Loucy (cell line): ENCODE measurements at regions not wholly inside any gene's neighbourhood (a gene's known extent, or its start where the extent isn't known, plus 50 kb on each side); places are given as distances from the start of the nearest gene placed in this dataset.

Experiments used
- EZH2phosphoT487 ChIP-seq: fragments of 200-600 bp; IDR thresholded peaks from 2 replicates; pipeline ENCODE4 v1.6.1; 2018; ENCODE audit warnings: antibody characterized with exemption, mild to moderate bottlenecking, moderate library complexity, borderline replicate concordance
- TF ChIP-seq, protein P1 (sequence below): fragments of 200-600 bp; sonication (generic); conservative IDR thresholded peaks from 2 replicates; pipeline ENCODE4 v1.5.1; 2014; ENCODE audit warnings: mild to moderate bottlenecking, antibody characterized with exemption, low read length

DNA sequence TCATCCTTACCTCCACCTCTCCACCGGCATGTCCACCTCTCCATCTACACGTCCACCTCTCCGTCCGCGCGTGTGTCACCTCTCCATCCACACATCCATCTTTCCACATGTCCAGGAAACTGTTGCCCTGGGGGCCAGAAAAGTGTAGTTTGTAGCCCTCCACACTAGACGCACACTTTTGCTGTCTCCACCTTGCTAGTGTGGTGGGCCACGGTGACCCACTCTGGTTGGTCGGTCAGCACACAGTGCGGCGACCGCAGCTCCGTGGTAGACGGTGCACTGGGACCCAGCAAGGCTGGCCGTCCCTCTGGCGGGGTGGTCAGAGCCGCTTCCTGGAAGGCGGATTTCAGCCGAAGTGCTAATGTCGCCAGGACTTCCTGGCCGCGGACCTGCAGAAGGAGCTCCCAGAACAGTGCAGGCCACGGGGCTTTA is 268.6 kb downstream of the DLL1 start:
- TF ChIP-seq, protein P1, sequence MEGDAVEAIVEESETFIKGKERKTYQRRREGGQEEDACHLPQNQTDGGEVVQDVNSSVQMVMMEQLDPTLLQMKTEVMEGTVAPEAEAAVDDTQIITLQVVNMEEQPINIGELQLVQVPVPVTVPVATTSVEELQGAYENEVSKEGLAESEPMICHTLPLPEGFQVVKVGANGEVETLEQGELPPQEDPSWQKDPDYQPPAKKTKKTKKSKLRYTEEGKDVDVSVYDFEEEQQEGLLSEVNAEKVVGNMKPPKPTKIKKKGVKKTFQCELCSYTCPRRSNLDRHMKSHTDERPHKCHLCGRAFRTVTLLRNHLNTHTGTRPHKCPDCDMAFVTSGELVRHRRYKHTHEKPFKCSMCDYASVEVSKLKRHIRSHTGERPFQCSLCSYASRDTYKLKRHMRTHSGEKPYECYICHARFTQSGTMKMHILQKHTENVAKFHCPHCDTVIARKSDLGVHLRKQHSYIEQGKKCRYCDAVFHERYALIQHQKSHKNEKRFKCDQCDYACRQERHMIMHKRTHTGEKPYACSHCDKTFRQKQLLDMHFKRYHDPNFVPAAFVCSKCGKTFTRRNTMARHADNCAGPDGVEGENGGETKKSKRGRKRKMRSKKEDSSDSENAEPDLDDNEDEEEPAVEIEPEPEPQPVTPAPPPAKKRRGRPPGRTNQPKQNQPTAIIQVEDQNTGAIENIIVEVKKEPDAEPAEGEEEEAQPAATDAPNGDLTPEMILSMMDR = no peak
- TF ChIP-seq EZH2phosphoT487 = no peak
